GM12873 (cell line): ENCODE measurements at regions not wholly inside any gene's neighbourhood (a gene's known extent, or its start where the extent isn't known, plus 50 kb on each side); places are given as distances from the start of the nearest gene placed in this dataset.

Experiments used
- TF ChIP-seq, protein P1 (sequence below): IDR thresholded peaks from 2 replicates; pipeline ENCODE4 v1.5.1; 2012; ENCODE audit warnings: low read depth, mild to moderate bottlenecking, moderate library complexity, low read length, control low read depth; ENCODE audit not compliant: insufficient read depth; ENCODE audit errors: missing control alignments

DNA sequence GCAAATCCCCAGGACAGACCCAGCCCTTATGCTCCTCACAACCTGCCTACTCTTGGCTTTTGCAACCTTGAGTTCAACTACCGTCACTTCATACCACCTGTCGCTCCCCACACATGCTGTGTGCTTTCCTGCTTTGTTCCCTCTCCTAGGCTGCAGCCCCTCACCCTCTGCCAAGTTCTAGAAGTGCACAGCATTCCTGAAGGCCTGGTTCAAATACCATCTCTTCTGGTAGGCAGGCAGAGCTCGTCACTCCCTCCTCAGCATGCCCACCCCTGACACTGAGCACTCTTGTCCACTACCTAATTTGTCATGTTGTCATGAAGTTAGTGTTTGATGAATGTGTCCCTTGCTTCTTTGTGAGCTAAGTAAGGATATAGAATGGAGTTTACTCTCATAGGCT lies 129.6 kb downstream of the SEMA6D start:
- TF ChIP-seq, protein P1, sequence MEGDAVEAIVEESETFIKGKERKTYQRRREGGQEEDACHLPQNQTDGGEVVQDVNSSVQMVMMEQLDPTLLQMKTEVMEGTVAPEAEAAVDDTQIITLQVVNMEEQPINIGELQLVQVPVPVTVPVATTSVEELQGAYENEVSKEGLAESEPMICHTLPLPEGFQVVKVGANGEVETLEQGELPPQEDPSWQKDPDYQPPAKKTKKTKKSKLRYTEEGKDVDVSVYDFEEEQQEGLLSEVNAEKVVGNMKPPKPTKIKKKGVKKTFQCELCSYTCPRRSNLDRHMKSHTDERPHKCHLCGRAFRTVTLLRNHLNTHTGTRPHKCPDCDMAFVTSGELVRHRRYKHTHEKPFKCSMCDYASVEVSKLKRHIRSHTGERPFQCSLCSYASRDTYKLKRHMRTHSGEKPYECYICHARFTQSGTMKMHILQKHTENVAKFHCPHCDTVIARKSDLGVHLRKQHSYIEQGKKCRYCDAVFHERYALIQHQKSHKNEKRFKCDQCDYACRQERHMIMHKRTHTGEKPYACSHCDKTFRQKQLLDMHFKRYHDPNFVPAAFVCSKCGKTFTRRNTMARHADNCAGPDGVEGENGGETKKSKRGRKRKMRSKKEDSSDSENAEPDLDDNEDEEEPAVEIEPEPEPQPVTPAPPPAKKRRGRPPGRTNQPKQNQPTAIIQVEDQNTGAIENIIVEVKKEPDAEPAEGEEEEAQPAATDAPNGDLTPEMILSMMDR, result no peak

DNA sequence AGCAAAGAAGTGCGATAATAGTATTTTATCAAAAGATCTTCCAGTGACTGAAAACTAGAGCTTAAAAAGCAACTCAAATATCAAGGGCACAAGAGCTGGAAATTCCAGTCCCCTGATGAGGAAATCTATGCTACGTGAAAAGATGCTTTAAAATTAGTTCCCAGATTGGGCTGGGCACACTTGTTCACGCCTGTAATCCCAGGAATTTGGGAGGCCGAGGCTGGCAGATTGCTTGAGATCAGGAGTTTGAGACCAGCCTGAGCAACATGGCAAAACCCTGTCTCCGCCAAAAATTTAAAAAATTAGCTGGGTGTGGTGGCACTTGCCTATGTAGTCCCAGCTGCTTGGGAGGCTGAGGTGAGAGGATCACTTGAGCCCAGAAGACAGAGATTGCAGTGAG lies 138.8 kb downstream of the SEMA6D start:
- TF ChIP-seq, protein P1, result no peak

DNA sequence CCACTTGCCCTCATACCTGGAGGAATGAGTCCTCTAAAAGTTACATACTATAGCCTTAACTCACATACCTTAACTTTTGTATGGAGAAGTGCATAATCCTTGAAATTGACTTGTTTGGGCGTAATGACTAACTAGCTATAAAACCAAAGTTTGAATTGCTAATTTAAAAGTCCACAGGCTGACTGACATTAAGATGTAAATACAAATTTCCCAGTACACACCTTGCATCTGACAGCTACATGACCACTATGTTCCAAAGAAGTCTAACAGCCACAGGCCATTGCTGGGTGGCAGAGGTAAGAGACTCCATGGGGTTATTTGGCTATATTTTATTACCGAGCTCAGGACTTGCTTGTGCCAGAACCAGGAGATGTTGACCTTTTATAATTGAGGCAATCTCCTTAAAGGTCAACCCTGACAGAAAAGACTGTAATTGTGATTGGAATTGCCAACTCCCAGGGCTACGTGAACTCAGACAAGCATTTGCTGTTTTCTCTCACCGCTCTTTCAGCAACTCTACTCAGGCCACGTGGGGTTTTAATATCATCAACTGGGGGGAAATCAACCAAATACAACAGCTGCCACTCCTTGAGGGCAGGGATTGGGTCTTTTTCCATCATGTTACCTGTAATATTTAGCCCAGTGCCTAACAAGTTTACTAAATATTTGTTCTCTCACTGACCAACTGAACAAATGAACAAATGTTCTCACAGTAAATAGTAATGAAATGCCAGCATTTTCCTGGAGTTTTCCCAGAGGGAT lies 139.9 kb downstream of the SEMA6D start:
- TF ChIP-seq, protein P1, result no peak

DNA sequence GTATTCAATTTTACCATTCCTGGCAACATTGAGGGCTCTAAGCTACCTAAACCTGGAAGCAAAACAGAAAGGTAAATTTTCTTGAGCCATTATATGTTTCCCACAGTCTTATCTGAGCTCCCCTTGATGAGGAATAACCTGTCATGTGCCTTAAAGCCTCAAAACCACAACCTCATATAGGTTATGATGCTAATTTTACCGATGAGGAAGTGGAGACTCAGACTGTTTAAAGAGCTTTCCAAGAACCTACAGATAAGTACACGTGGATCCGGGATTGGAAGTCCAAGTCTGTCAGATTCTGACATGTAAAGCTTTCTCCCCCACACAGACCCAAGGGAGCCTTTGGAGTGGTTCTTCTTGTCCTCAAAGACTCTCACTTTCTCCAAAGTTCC lies 140.5 kb downstream of the SEMA6D start:
- TF ChIP-seq, protein P1, result no peak

DNA sequence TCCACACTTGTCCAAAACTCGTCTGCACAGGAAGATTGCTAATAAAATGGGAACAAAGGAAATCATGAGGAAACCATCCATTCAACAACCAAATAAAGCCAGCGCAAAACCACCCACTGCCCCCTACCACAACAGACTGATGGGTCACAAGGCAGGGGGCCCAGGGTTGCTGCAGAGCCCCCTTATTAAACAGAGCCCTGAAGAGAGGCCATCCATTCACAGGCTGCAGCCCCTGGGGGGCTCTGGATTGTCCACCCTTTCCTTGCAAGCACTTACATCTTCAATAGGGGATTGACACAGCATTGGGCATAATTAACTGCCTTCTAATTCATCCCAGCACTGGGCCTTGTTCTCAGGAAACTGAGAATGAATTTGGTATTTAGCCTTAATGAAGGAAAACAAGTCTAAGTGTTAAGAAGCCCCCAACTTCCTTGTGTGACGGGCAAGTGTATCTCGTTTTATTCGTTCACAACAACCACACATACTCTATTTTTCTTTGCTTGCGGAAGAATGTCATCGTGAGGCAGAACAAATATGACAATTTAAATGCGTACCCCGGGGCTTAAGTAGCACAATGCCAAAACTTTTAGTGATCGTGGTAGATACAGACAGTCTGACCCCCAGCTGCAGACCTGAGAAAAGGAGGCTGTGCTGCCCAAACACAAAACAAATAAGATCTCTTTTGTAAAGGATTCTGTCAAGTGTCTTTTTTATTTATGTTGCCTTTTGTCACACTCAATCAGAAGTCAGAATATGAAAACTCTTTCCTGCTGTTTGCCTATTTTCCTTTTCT lies 144.0 kb downstream of the SEMA6D start:
- TF ChIP-seq, protein P1, result no peak

DNA sequence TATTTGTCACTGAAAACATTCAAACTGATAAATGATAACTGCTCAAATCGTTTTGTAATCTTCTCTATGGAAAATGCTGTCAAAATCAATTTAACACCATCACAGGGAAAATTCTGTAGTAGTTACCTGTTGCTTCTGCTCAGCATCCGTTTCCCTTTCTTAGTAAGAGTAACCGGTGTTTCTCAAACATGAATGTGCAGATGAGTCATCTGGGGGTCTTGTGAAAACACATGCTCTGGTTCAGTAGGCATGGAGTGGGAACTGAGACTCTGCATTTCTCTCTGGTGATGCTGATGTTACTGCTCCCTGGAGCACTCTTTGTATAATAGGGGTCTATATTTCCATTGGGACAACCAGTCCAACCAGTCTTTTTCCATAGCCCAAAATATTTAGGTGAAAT lies 145.1 kb downstream of the SEMA6D start:
- TF ChIP-seq, protein P1, result no peak

DNA sequence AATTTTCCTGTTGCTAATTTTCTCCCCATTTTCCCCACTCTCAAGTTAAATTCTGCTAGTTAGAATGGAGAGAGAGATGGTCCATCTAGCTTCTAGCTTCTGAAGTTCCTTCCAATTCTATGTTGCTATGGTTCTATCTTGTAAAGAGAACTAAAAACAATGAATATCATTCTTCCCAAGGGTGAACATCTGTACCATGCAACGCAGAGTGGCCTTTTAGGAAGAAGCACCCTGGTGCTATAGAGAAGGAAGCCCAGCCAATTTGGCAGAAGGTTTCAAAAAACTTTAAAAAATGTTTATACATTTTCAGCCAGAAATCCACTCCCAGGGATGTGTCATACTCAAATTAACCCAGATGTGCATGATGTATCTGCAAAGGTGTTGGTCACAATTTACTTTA lies 149.1 kb downstream of the SEMA6D start:
- TF ChIP-seq, protein P1, result no peak
